ENCODE measurements at regions not wholly inside any gene's neighbourhood (a gene's known extent, or its start where the extent isn't known, plus 50 kb on each side); places are given as distances from the start of the nearest gene placed in this dataset.

- Mint-ChIP-seq H3K27me3 (ENCODE audit: low read depth) (no peaks in the 10 kb centered on the region), H3K27ac (ENCODE audit: unreplicated experiment) (no peak overlapping the region), H3K36me3 (ENCODE audit: low read depth) (no peaks in the 10 kb centered on the region), H3K9me3 (peaks cover 6% of the 10 kb centered on the region), H3K4me3 (no peak overlapping the region), H3K4me1 (no peaks in the 10 kb centered on the region)
- DNase-seq (ENCODE audit: low read depth, low spot score): no peak
- TF ChIP-seq CTCF (conservative IDR thresholded peaks at IDR 0.05): no peak
Measured at GRCh38 chr1:78760858-78761257, 111.2 kb downstream of the IFI44 start.

GRCh38 chr1:78762113-78762512, 112.5 kb downstream of the IFI44 start:
- Mint-ChIP-seq H3K27ac (ENCODE audit: unreplicated experiment) (no peak overlapping the region), H3K36me3 (ENCODE audit: low read depth) (no peaks in the 10 kb centered on the region), H3K4me1 (no peaks in the 10 kb centered on the region), H3K27me3 (ENCODE audit: low read depth) (no peaks in the 10 kb centered on the region), H3K9me3 (peaks cover 9% of the 10 kb centered on the region), H3K4me3 (no peak overlapping the region)
- no peak for DNase-seq (ENCODE audit: low read depth, low spot score)
- TF ChIP-seq CTCF (conservative IDR thresholded peaks at IDR 0.05): no peak

GRCh38 chr1:78765489-78765888, 115.9 kb downstream of the IFI44 start:
- no peak for DNase-seq (ENCODE audit: low read depth, low spot score)
- Mint-ChIP-seq H3K9me3 (peaks cover 9% of the 10 kb centered on the region), H3K27me3 (ENCODE audit: low read depth) (no peaks in the 10 kb centered on the region), H3K36me3 (ENCODE audit: low read depth) (no peaks in the 10 kb centered on the region), H3K4me1 (no peaks in the 10 kb centered on the region), H3K27ac (ENCODE audit: unreplicated experiment) (no peak overlapping the region), H3K4me3 (no peak overlapping the region)
- TF ChIP-seq CTCF (conservative IDR thresholded peaks at IDR 0.05): no peak

- Mint-ChIP-seq H3K27me3 (ENCODE audit: low read depth) (no peaks in the 10 kb centered on the region), H3K4me3 (no peak overlapping the region), H3K9me3 (no peaks in the 10 kb centered on the region), H3K27ac (ENCODE audit: unreplicated experiment) (no peak overlapping the region), H3K36me3 (ENCODE audit: low read depth) (no peaks in the 10 kb centered on the region), H3K4me1 (no peaks in the 10 kb centered on the region)
- TF ChIP-seq CTCF (conservative IDR thresholded peaks at IDR 0.05): no peak
- DNase-seq (ENCODE audit: low read depth, low spot score): no peak
Measured at GRCh38 chr1:78779831-78780230, 130.2 kb downstream of the IFI44 start.

GRCh38 chr1:78787544-78787943, 137.9 kb downstream of the IFI44 start:
- Mint-ChIP-seq H3K27ac (ENCODE audit: unreplicated experiment) (no peak overlapping the region), H3K4me1 (no peaks in the 10 kb centered on the region), H3K9me3 (no peaks in the 10 kb centered on the region), H3K27me3 (ENCODE audit: low read depth) (no peaks in the 10 kb centered on the region), H3K4me3 (no peak overlapping the region), H3K36me3 (ENCODE audit: low read depth) (no peaks in the 10 kb centered on the region)
- DNase-seq (ENCODE audit: low read depth, low spot score): no peak
- no peak for TF ChIP-seq CTCF (conservative IDR thresholded peaks at IDR 0.05)

GRCh38 chr1:78790174-78790573, 140.5 kb downstream of the IFI44 start:
- H3K4me1 Mint-ChIP-seq: no peaks in the 10 kb centered on the region
- no peak for TF ChIP-seq CTCF (conservative IDR thresholded peaks at IDR 0.05)
- no peaks in the 10 kb centered on the region for H3K27me3 Mint-ChIP-seq (ENCODE audit: low read depth)
- no peak overlapping the region for H3K27ac Mint-ChIP-seq (ENCODE audit: unreplicated experiment)
- no peak overlapping the region for H3K4me3 Mint-ChIP-seq
- no peak for DNase-seq (ENCODE audit: low read depth, low spot score)
- no peaks in the 10 kb centered on the region for H3K36me3 Mint-ChIP-seq (ENCODE audit: low read depth)
- H3K9me3 Mint-ChIP-seq: peaks cover 2% of the 10 kb centered on the region
